ENCODE measurements at regions not wholly inside any gene's neighbourhood (a gene's known extent, or its start where the extent isn't known, plus 50 kb on each side); places are given as distances from the start of the nearest gene placed in this dataset.

- no peaks in the 10 kb centered on the region for H3K9me2 ChIP-seq (replicated peaks; ENCODE audit: insufficient read depth, low read length)
- H4K20me1 ChIP-seq (ENCODE audit: insufficient read depth, low read length): no peaks in the 10 kb centered on the region
- no peaks in the 10 kb centered on the region for H3F3A ChIP-seq (ENCODE audit: insufficient read depth, low read length)
- DNase-seq: no peak
- no peaks in the 10 kb centered on the region for H3K79me2 ChIP-seq (ENCODE audit: low read length)
- no peaks in the 10 kb centered on the region for H3K36me3 ChIP-seq (replicated peaks; ENCODE audit: insufficient read depth, low read length)
- no peaks in the 10 kb centered on the region for H3K9me3 ChIP-seq (replicated peaks; ENCODE audit: insufficient read depth, low read length)
- H3K4me3 ChIP-seq (ENCODE audit: low read length): no peak overlapping the region
- no peaks in the 10 kb centered on the region for H3K4me1 ChIP-seq (ENCODE audit: low read length)
- H3K27ac ChIP-seq (ENCODE audit: low read length): no peak overlapping the region
- H2AFZ ChIP-seq (ENCODE audit: low read length): no peak overlapping the region
- H3K27me3 ChIP-seq (replicated peaks; ENCODE audit: insufficient read depth, low read length): no peaks in the 10 kb centered on the region
- H3K4me2 ChIP-seq (ENCODE audit: low read depth, low read length): no peak overlapping the region
- H3K9ac ChIP-seq (ENCODE audit: low read length): no peak overlapping the region
- TF ChIP-seq EZH2phosphoT487 (IDR thresholded peaks at IDR 0.05; ENCODE audit: low read length) (no peak), EZH2 (optimal IDR thresholded peaks at IDR 0.05; ENCODE audit: low read depth, low read length) (no peak), CTCF (IDR thresholded peaks at IDR 0.05; ENCODE audit: low read length) (no peak)
Observed at GRCh38 chr1:183720028-183720427, 66.9 kb upstream of the APOBEC4 start.

- no peak overlapping the region for H3K4me2 ChIP-seq (ENCODE audit: low read depth, low read length)
- no peak overlapping the region for H2AFZ ChIP-seq (ENCODE audit: low read length)
- H3K27ac ChIP-seq (ENCODE audit: low read length): no peak overlapping the region
Observed at GRCh38 chr1:183719289-183719688, 66.2 kb upstream of the APOBEC4 start.

GRCh38 chr1:183716286-183716685 lies 63.2 kb upstream of the APOBEC4 start:
- H4K20me1 ChIP-seq (ENCODE audit: insufficient read depth, low read length): no peaks in the 10 kb centered on the region
- no peaks in the 10 kb centered on the region for H3F3A ChIP-seq (ENCODE audit: insufficient read depth, low read length)
- no peaks in the 10 kb centered on the region for H3K4me1 ChIP-seq (ENCODE audit: low read length)
- H3K9me3 ChIP-seq (replicated peaks; ENCODE audit: insufficient read depth, low read length): no peaks in the 10 kb centered on the region
- DNase-seq: no peak
- H3K27ac ChIP-seq (ENCODE audit: low read length): no peak overlapping the region
- no peak overlapping the region for H3K4me3 ChIP-seq (ENCODE audit: low read length)
- no peak overlapping the region for H3K9ac ChIP-seq (ENCODE audit: low read length)
- H2AFZ ChIP-seq (ENCODE audit: low read length): no peak overlapping the region
- no peaks in the 10 kb centered on the region for H3K27me3 ChIP-seq (replicated peaks; ENCODE audit: insufficient read depth, low read length)
- TF ChIP-seq CTCF (IDR thresholded peaks at IDR 0.05; ENCODE audit: low read length) (no peak), EZH2 (optimal IDR thresholded peaks at IDR 0.05; ENCODE audit: low read depth, low read length) (no peak), EZH2phosphoT487 (IDR thresholded peaks at IDR 0.05; ENCODE audit: low read length) (no peak)
- no peaks in the 10 kb centered on the region for H3K36me3 ChIP-seq (replicated peaks; ENCODE audit: insufficient read depth, low read length)
- no peaks in the 10 kb centered on the region for H3K79me2 ChIP-seq (ENCODE audit: low read length)
- no peak overlapping the region for H3K4me2 ChIP-seq (ENCODE audit: low read depth, low read length)
- no peaks in the 10 kb centered on the region for H3K9me2 ChIP-seq (replicated peaks; ENCODE audit: insufficient read depth, low read length)

More at GRCh38 chr1:183719289-183719688, 66.2 kb upstream of the APOBEC4 start:
- Histone ChIP-seq H3K9me3 (replicated peaks; ENCODE audit: insufficient read depth, low read length) (no peaks in the 10 kb centered on the region), H3K79me2 (ENCODE audit: low read length) (no peaks in the 10 kb centered on the region), H3K4me1 (ENCODE audit: low read length) (no peaks in the 10 kb centered on the region), H3K27me3 (replicated peaks; ENCODE audit: insufficient read depth, low read length) (no peaks in the 10 kb centered on the region), H3K9me2 (replicated peaks; ENCODE audit: insufficient read depth, low read length) (no peaks in the 10 kb centered on the region), H3K36me3 (replicated peaks; ENCODE audit: insufficient read depth, low read length) (no peaks in the 10 kb centered on the region), H3K9ac (ENCODE audit: low read length) (no peak overlapping the region), H4K20me1 (ENCODE audit: insufficient read depth, low read length) (no peaks in the 10 kb centered on the region), H3K4me3 (ENCODE audit: low read length) (no peak overlapping the region), H3F3A (ENCODE audit: insufficient read depth, low read length) (no peaks in the 10 kb centered on the region)
- TF ChIP-seq EZH2phosphoT487 (IDR thresholded peaks at IDR 0.05; ENCODE audit: low read length) (no peak), EZH2 (optimal IDR thresholded peaks at IDR 0.05; ENCODE audit: low read depth, low read length) (no peak), CTCF (IDR thresholded peaks at IDR 0.05; ENCODE audit: low read length) (no peak)
- no peak for DNase-seq

All from MM.1S (cell line).